ENCODE measurements at regions not wholly inside any gene's neighbourhood (a gene's known extent, or its start where the extent isn't known, plus 50 kb on each side); places are given as distances from the start of the nearest gene placed in this dataset.

- no peaks in the 10 kb centered on the region for H3K9me2 ChIP-seq (ENCODE audit: insufficient read depth, low read length)
- no peaks in the 10 kb centered on the region for H3K9me3 ChIP-seq (ENCODE audit: low read length)
- TF ChIP-seq CTCF (conservative IDR thresholded peaks at IDR 0.05; ENCODE audit: low read length) (no peak), EZH2phosphoT487 (IDR thresholded peaks at IDR 0.05; ENCODE audit: borderline replicate concordance, low read depth, low read length) (no peak)
- intact Hi-C loops (cut with micrococcal nuclease; ENCODE audit: unreplicated experiment) = no loop called here
- no peaks in the 10 kb centered on the region for H3K79me2 ChIP-seq (ENCODE audit: insufficient read depth, low read depth, low read length)
- DNase-seq (ENCODE audit: low spot score) = no peak
- no peak overlapping the region for H3K4me2 ChIP-seq (ENCODE audit: low read length)
- no TSS peak for BruUV-seq (replicated peaks)
- H4K20me1 ChIP-seq (ENCODE audit: insufficient read depth, low read length) = no peaks in the 10 kb centered on the region
- no peaks in the 10 kb centered on the region for H3K36me3 ChIP-seq (ENCODE audit: insufficient read depth, low read length)
- H3K27ac ChIP-seq (ENCODE audit: low read depth, low read length, poor library complexity, severe bottlenecking) = no peak overlapping the region
- no peak overlapping the region for H2AFZ ChIP-seq (ENCODE audit: low read length)
- ChIA-PET CTCF (ENCODE audit: unreplicated experiment) (no interaction called here), POLR2A (interaction anchor here (0.9 to 1.2 kb wide), 2 partner anchors 9 to 418 kb away, joined by 3 read pairs; no protein-coding TSS in a partner anchor)
- no peak overlapping the region for H3K4me3 ChIP-seq (ENCODE audit: low read depth, low read length, poor library complexity, severe bottlenecking)
- no peaks in the 10 kb centered on the region for H3K4me1 ChIP-seq (ENCODE audit: insufficient read depth, low read length, poor library complexity, severe bottlenecking)
Measured at GRCh38 chr14:44625098-44625497, 118.0 kb upstream of the FSCB start.

- H3K9me3 ChIP-seq (ENCODE audit: low read length) = no peaks in the 10 kb centered on the region
- H4K20me1 ChIP-seq (ENCODE audit: insufficient read depth, low read length) = no peaks in the 10 kb centered on the region
- H3K4me2 ChIP-seq (ENCODE audit: low read length) = no peak overlapping the region
- no peak for TF ChIP-seq CTCF (conservative IDR thresholded peaks at IDR 0.05; ENCODE audit: low read length)
- TF ChIP-seq EZH2phosphoT487 (IDR thresholded peaks at IDR 0.05; ENCODE audit: borderline replicate concordance, low read depth, low read length) = no peak
- H3K27ac ChIP-seq (ENCODE audit: low read depth, low read length, poor library complexity, severe bottlenecking) = no peak overlapping the region
- no peak overlapping the region for H3K4me3 ChIP-seq (ENCODE audit: low read depth, low read length, poor library complexity, severe bottlenecking)
- no peaks in the 10 kb centered on the region for H3K79me2 ChIP-seq (ENCODE audit: insufficient read depth, low read depth, low read length)
- intact Hi-C loops (cut with micrococcal nuclease; ENCODE audit: unreplicated experiment) = no loop called here
- no TSS peak for BruUV-seq (replicated peaks)
- H3K36me3 ChIP-seq (ENCODE audit: insufficient read depth, low read length) = no peaks in the 10 kb centered on the region
- H3K4me1 ChIP-seq (ENCODE audit: insufficient read depth, low read length, poor library complexity, severe bottlenecking) = no peaks in the 10 kb centered on the region
- CTCF ChIA-PET (ENCODE audit: unreplicated experiment) = no interaction called here
- H2AFZ ChIP-seq (ENCODE audit: low read length) = no peak overlapping the region
- H3K9me2 ChIP-seq (ENCODE audit: insufficient read depth, low read length) = no peaks in the 10 kb centered on the region
- no peak for DNase-seq (ENCODE audit: low spot score)
- POLR2A ChIA-PET = no interaction called here
Measured at GRCh38 chr14:44620121-44621019, 113.3 kb upstream of the FSCB start.

- no peaks in the 10 kb centered on the region for H3K9me3 ChIP-seq (ENCODE audit: low read length)
- no peaks in the 10 kb centered on the region for H3K9me2 ChIP-seq (ENCODE audit: insufficient read depth, low read length)
- H2AFZ ChIP-seq (ENCODE audit: low read length) = no peak overlapping the region
- H3K4me3 ChIP-seq (ENCODE audit: low read depth, low read length, poor library complexity, severe bottlenecking) = no peak overlapping the region
- ChIA-PET POLR2A (interaction anchor here (1.3 kb wide), 1 partner anchor 9 kb away, joined by 3 read pairs; no protein-coding TSS in a partner anchor), CTCF (ENCODE audit: unreplicated experiment) (no interaction called here)
- no peaks in the 10 kb centered on the region for H4K20me1 ChIP-seq (ENCODE audit: insufficient read depth, low read length)
- no peaks in the 10 kb centered on the region for H3K79me2 ChIP-seq (ENCODE audit: insufficient read depth, low read depth, low read length)
- no peak overlapping the region for H3K4me2 ChIP-seq (ENCODE audit: low read length)
- no peaks in the 10 kb centered on the region for H3K36me3 ChIP-seq (ENCODE audit: insufficient read depth, low read length)
- DNase-seq (ENCODE audit: low spot score) = no peak
- intact Hi-C loops (cut with micrococcal nuclease; ENCODE audit: unreplicated experiment) = no loop called here
- H3K27ac ChIP-seq (ENCODE audit: low read depth, low read length, poor library complexity, severe bottlenecking) = no peak overlapping the region
- TF ChIP-seq EZH2phosphoT487 (IDR thresholded peaks at IDR 0.05; ENCODE audit: borderline replicate concordance, low read depth, low read length) = no peak
- no peak for TF ChIP-seq CTCF (conservative IDR thresholded peaks at IDR 0.05; ENCODE audit: low read length)
- no TSS peak for BruUV-seq (replicated peaks)
- H3K4me1 ChIP-seq (ENCODE audit: insufficient read depth, low read length, poor library complexity, severe bottlenecking) = no peaks in the 10 kb centered on the region
Measured at GRCh38 chr14:44616204-44616603, 109.1 kb upstream of the FSCB start.

All from OCI-LY7 (cell line).